HepG2 (cell line): ENCODE measurements at regions not wholly inside any gene's neighbourhood (a gene's known extent, or its start where the extent isn't known, plus 50 kb on each side); places are given as distances from the start of the nearest gene placed in this dataset.

Source experiments
- JUN ChIP-seq: sonication (generic); formaldehyde crosslinking; IDR thresholded peaks from 2 replicates; pipeline ENCODE4 v1.4.0; 2020; ENCODE audit warnings: mild to moderate bottlenecking, missing genetic modification reagents
- KAT7 ChIP-seq: IDR thresholded peaks from 2 replicates; pipeline ENCODE4 v1.6.1; 2018; ENCODE audit warnings: borderline replicate concordance, missing compliant biosample characterization
- TCF12 ChIP-seq, 2 experiments: fragments of 450-650 bp in 1 of 2; sonication (generic) in 1 of 2; formaldehyde crosslinking in 1 of 2; IDR thresholded peaks; 2 replicates each; pipeline versions ENCODE4 v1.6.1 to v1.8.0; 2017 to 2022; ENCODE audit warnings: antibody characterized with exemption in 1 of 2, mild to moderate bottlenecking in 1 of 2, missing genetic modification reagents in 1 of 2, moderate library complexity in 1 of 2
- ZNF431 ChIP-seq: sonication (generic); formaldehyde crosslinking; IDR thresholded peaks from 2 replicates; pipeline ENCODE4 v1.9.0; 2022; ENCODE audit warnings: missing genetic modification reagents, low read depth, mild to moderate bottlenecking, borderline replicate concordance
- ZNF703 ChIP-seq: sonication (generic); formaldehyde crosslinking; IDR thresholded peaks from 2 replicates; pipeline ENCODE4 v1.5.1; 2020; ENCODE audit warnings: missing genetic modification reagents, mild to moderate bottlenecking, moderate library complexity, borderline replicate concordance
- TF ChIP-seq, protein P1 (sequence below): sonication (generic); formaldehyde crosslinking; IDR thresholded peaks from 2 replicates; pipeline ENCODE4 v1.4.0; 2020; ENCODE audit warnings: missing genetic modification reagents
- TF ChIP-seq, protein P2 (sequence below): sonication (generic); formaldehyde crosslinking; IDR thresholded peaks from 2 replicates; pipeline ENCODE4 v1.9.0; 2021; ENCODE audit warnings: missing genetic modification reagents, mild to moderate bottlenecking, borderline replicate concordance

DNA sequence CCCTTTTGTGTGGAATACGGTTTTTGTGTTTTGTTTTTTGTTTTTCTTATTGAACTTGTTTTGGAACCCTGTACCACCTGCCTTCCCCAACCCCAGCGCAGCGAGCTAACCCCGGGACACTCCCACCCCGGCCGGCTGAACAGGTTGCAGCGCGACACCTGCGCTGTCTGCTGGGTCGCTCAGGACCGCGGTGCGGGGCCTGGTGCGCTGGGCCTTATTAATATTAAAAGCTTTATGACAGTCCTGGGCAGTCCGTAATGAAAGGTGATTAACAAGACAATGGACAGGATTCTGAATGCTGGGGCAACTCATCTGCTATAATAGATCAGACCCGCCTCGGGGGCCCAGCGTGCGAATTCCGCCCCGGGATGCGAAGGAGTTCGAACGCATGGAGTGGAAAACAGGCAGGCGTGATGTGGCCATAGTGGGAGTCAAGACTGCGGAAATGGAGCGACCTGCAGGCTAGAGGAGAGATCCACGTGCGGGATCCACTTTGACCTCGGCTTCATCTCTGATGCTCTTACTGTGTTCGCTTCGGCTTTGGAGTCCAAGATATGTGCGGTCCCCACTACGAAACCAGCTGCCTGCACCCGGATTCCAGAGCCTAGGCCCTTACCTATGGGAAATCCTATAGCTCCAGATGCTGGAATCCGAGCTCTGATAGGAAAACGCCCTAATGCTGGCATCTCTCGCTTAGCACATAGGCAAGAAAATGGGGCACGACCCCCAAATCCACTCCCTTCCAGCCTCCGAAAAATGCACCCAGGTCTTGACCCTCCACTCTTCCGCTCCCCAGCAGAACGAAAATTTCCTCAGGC lies 69.0 kb upstream of the TMEM33 start:
- TF ChIP-seq TCF12 (IDR thresholded peaks at IDR 0.05) (no peak), TCF12 (CRISPR knock-in tag; IDR thresholded peaks at IDR 0.05) (no peak), ZNF703 (CRISPR knock-in tag) (no peak), JUN (CRISPR knock-in tag) (no peak), ZNF431 (CRISPR knock-in tag) (no peak), KAT7 (CRISPR knock-in tag) (no peak)
- TF ChIP-seq, protein P1, sequence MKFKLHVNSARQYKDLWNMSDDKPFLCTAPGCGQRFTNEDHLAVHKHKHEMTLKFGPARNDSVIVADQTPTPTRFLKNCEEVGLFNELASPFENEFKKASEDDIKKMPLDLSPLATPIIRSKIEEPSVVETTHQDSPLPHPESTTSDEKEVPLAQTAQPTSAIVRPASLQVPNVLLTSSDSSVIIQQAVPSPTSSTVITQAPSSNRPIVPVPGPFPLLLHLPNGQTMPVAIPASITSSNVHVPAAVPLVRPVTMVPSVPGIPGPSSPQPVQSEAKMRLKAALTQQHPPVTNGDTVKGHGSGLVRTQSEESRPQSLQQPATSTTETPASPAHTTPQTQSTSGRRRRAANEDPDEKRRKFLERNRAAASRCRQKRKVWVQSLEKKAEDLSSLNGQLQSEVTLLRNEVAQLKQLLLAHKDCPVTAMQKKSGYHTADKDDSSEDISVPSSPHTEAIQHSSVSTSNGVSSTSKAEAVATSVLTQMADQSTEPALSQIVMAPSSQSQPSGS, result no peak
- TF ChIP-seq, protein P2, sequence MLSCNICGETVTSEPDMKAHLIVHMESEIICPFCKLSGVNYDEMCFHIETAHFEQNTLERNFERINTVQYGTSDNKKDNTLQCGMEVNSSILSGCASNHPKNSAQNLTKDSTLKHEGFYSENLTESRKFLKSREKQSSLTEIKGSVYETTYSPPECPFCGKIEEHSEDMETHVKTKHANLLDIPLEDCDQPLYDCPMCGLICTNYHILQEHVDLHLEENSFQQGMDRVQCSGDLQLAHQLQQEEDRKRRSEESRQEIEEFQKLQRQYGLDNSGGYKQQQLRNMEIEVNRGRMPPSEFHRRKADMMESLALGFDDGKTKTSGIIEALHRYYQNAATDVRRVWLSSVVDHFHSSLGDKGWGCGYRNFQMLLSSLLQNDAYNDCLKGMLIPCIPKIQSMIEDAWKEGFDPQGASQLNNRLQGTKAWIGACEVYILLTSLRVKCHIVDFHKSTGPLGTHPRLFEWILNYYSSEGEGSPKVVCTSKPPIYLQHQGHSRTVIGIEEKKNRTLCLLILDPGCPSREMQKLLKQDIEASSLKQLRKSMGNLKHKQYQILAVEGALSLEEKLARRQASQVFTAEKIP (CRISPR knock-in tag), result no peak
